H9 (cell line): ENCODE measurements at regions not wholly inside any gene's neighbourhood (a gene's known extent, or its start where the extent isn't known, plus 50 kb on each side); places are given as distances from the start of the nearest gene placed in this dataset.

Experiments
- DNase-seq: peaks from one replicate; pipeline ENCODE4 v3.0.0-alpha.2; 2017
- H2AFZ ChIP-seq: one replicate; pipeline ENCODE4 v1.6.1; 2013; ENCODE audit warnings: mild to moderate bottlenecking, low read length, control low read depth, moderate library complexity
- H2AK5ac ChIP-seq: 2 replicates; pipeline ENCODE4 v1.6.1; 2013; ENCODE audit warnings: low read length, control low read depth, mixed read lengths; ENCODE audit not compliant: insufficient read length
- H2BK120ac ChIP-seq: one replicate; pipeline ENCODE4 v1.6.1; 2013; ENCODE audit warnings: low read depth, mild to moderate bottlenecking, low read length, control low read depth, inconsistent platforms; ENCODE audit not compliant: poor library complexity, severe bottlenecking
- H2BK12ac ChIP-seq: 2 replicates; pipeline ENCODE4 v1.6.1; 2013; ENCODE audit warnings: low read length, control low read depth, mixed read lengths, low read depth; ENCODE audit not compliant: insufficient read length
- H2BK15ac ChIP-seq: 2 replicates; pipeline ENCODE4 v1.6.1; 2013; ENCODE audit warnings: low read depth, low read length, control low read depth
- H2BK20ac ChIP-seq: one replicate; pipeline ENCODE4 v1.6.1; 2013; ENCODE audit warnings: low read depth, mild to moderate bottlenecking, low read length, control low read depth, inconsistent platforms; ENCODE audit not compliant: poor library complexity, severe bottlenecking
- H2BK5ac ChIP-seq: 2 replicates; pipeline ENCODE4 v1.6.1; 2013; ENCODE audit warnings: low read length, control low read depth, mixed read lengths; ENCODE audit not compliant: insufficient read length
- H3K14ac ChIP-seq: 2 replicates; pipeline ENCODE4 v1.6.1; 2013; ENCODE audit warnings: low read length, control low read depth; ENCODE audit not compliant: insufficient read depth
- H3K18ac ChIP-seq: 2 replicates; pipeline ENCODE4 v1.6.1; 2013; ENCODE audit warnings: low read depth, mild to moderate bottlenecking, mixed read lengths, low read length, control low read depth; ENCODE audit not compliant: insufficient read length
- H3K23ac ChIP-seq: 2 replicates; pipeline ENCODE4 v1.6.1; 2013; ENCODE audit warnings: low read length, control low read depth, mixed read lengths, low read depth; ENCODE audit not compliant: insufficient read length
- H3K23me2 ChIP-seq: 2 replicates; pipeline ENCODE4 v1.6.1; 2013; ENCODE audit warnings: low read depth, mild to moderate bottlenecking, mixed read lengths, low read length, control low read depth; ENCODE audit not compliant: insufficient read length, poor library complexity, severe bottlenecking
- H3K27ac ChIP-seq: 2 replicates; pipeline ENCODE4 v1.5.1; 2013; ENCODE audit warnings: low read length, control low read depth, mixed read lengths, low read depth; ENCODE audit not compliant: insufficient read length
- H3K27me3 ChIP-seq: 2 replicates; pipeline ENCODE4 v1.6.1; 2013; ENCODE audit warnings: low read length, control low read depth, inconsistent platforms; ENCODE audit not compliant: insufficient read depth
- H3K4ac ChIP-seq: 2 replicates; pipeline ENCODE4 v1.6.1; 2013; ENCODE audit warnings: low read depth, mild to moderate bottlenecking, control low read depth, inconsistent platforms, low read length, moderate library complexity
- H3K4me1 ChIP-seq: 2 replicates; pipeline ENCODE4 v1.6.1; 2013; ENCODE audit warnings: low read length, control low read depth, inconsistent platforms; ENCODE audit not compliant: insufficient read depth
- H3K4me2 ChIP-seq: 2 replicates; pipeline ENCODE4 v1.6.1; 2013; ENCODE audit warnings: low read length, control low read depth, mixed read lengths; ENCODE audit not compliant: insufficient read length, insufficient read depth
- H3K56ac ChIP-seq: 2 replicates; pipeline ENCODE4 v1.6.1; 2013; ENCODE audit warnings: low read depth, mild to moderate bottlenecking, mixed read lengths, low read length, control low read depth; ENCODE audit not compliant: insufficient read length
- H3K79me1 ChIP-seq: 2 replicates; pipeline ENCODE4 v1.6.1; 2013; ENCODE audit warnings: low read depth, mild to moderate bottlenecking, moderate library complexity, low read length, control low read depth, inconsistent platforms; ENCODE audit not compliant: insufficient read depth, poor library complexity, severe bottlenecking
- H3K79me2 ChIP-seq: 2 replicates; pipeline ENCODE4 v1.6.1; 2013; ENCODE audit warnings: low read length, control low read depth, inconsistent platforms; ENCODE audit not compliant: insufficient read depth
- H3K9ac ChIP-seq: 2 replicates; pipeline ENCODE4 v1.6.1; 2013; ENCODE audit warnings: low read length, control low read depth, mixed read lengths; ENCODE audit not compliant: insufficient read length; ENCODE audit errors: extremely low read depth
- H3K9me3 ChIP-seq: one replicate; pipeline ENCODE4 v1.6.1; 2013; ENCODE audit warnings: low read depth, low read length, inconsistent platforms; ENCODE audit not compliant: control insufficient read depth
- H3T11ph ChIP-seq: one replicate; pipeline ENCODE4 v1.6.1; 2013; ENCODE audit warnings: mild to moderate bottlenecking, low read length, control low read depth, inconsistent platforms
- H4K20me1 ChIP-seq: one replicate; pipeline ENCODE4 v1.6.1; 2013; ENCODE audit not compliant: control insufficient read depth, insufficient read length, insufficient read depth
- H4K5ac ChIP-seq: 2 replicates; pipeline ENCODE4 v1.6.1; 2013; ENCODE audit warnings: low read depth, mild to moderate bottlenecking, mixed read lengths, low read length, control low read depth; ENCODE audit not compliant: insufficient read length
- H4K8ac ChIP-seq: replicated peaks from 2 replicates; pipeline ENCODE4 v1.6.1; 2013; ENCODE audit warnings: low read length, control low read depth, mixed read lengths, low read depth; ENCODE audit not compliant: insufficient read length
- H4K91ac ChIP-seq: 2 replicates; pipeline ENCODE4 v1.6.1; 2013; ENCODE audit warnings: low read depth, mild to moderate bottlenecking, moderate library complexity, mixed read lengths, low read length, control low read depth; ENCODE audit not compliant: insufficient read length
- H3K27ac Mint-ChIP-seq, 3 experiments: 2 replicates in 2 of 3; 3 replicates in 1 of 3; pipeline ENCODE4 v1.8.0; 2020 to 2021; ENCODE audit warnings: mixed read lengths in 3 of 3, mild to moderate bottlenecking in 1 of 3, moderate library complexity in 1 of 3
- H3K27me3 Mint-ChIP-seq: 2 replicates; pipeline ENCODE4 v1.8.0; 2021; ENCODE audit warnings: low read depth, mild to moderate bottlenecking, moderate library complexity, mixed read lengths
- H3K36me3 Mint-ChIP-seq, 3 experiments: 2 replicates in 2 of 3; 3 replicates in 1 of 3; pipeline ENCODE4 v1.8.0; 2020 to 2021; ENCODE audit warnings: low read depth in 3 of 3, mixed read lengths in 3 of 3; ENCODE audit not compliant: insufficient read depth in 1 of 3
- H3K4me1 Mint-ChIP-seq, 2 experiments: 2 replicates each; pipeline ENCODE4 v1.8.0; 2020; ENCODE audit warnings: mixed read lengths in 2 of 2
- H3K4me3 Mint-ChIP-seq, 2 experiments: 2 replicates in 1 of 2; 3 replicates in 1 of 2; pipeline ENCODE4 v1.8.0; 2020 to 2021; ENCODE audit warnings: mild to moderate bottlenecking in 2 of 2, mixed read lengths in 2 of 2, moderate library complexity in 1 of 2
- H3K9me3 Mint-ChIP-seq, 2 experiments: 2 replicates in 1 of 2; 3 replicates in 1 of 2; pipeline ENCODE4 v1.8.0; 2020; ENCODE audit warnings: mild to moderate bottlenecking in 2 of 2, mixed read lengths in 2 of 2, moderate library complexity in 1 of 2
- CTCF ChIP-seq: fragments of 200-600 bp; sonication (generic); conservative IDR thresholded peaks from 3 replicates; pipeline ENCODE4 v1.8.0; 2021; ENCODE audit warnings: antibody characterized with exemption, mild to moderate bottlenecking
- WGBS: extraction: QIAGEN DNeasy Blood & Tissue Kit; methylation state at CpG from one replicate; pipeline ENCODE4 v1.1.7; 2013; ENCODE audit warnings: missing lambda C conversion rate, low lambda C conversion rate, mixed read lengths; ENCODE audit not compliant: insufficient read length; ENCODE audit errors: extremely low coverage; 5-methylcytosine and 5-hydroxymethylcytosine counted together

- no peaks in the 10 kb centered on the region for H3K27me3 ChIP-seq
Observed at GRCh38 chr4:1554246-1554875, 129.8 kb downstream of the FAM53A start.

More at GRCh38 chr4:1554246-1554875, 129.8 kb downstream of the FAM53A start:
- no peak for TF ChIP-seq CTCF
- Histone ChIP-seq H3K79me1 (no peaks in the 10 kb centered on the region), H3K9ac (no peak overlapping the region), H3K23me2 (no peaks in the 10 kb centered on the region), H2BK15ac (no peak overlapping the region), H3K56ac (no peak overlapping the region), H2BK5ac (no peak overlapping the region), H3T11ph (no peak overlapping the region), H2BK20ac (no peak overlapping the region), H3K23ac (no peak overlapping the region), H3K4ac (no peak overlapping the region), H3K4me1 (no peaks in the 10 kb centered on the region; the same call in 1 of the 2 replicates), H4K20me1 (no peaks in the 10 kb centered on the region), H3K4me2 (no peak overlapping the region), H3K27ac (no peak overlapping the region), H3K79me2 (no peaks in the 10 kb centered on the region), H3K14ac (peak overlapping the region; percentile 27; the same call in 1 of the 2 replicates), H2AFZ (no peak overlapping the region), H2AK5ac (no peak overlapping the region), H4K8ac (no peak overlapping the region), H4K5ac (no peak overlapping the region), H3K9me3 (no peaks in the 10 kb centered on the region), H2BK120ac (no peak overlapping the region), H2BK12ac (no peak overlapping the region), H3K18ac (no peak overlapping the region), H4K91ac (no peak overlapping the region)
- Mint-ChIP-seq H3K9me3 (no peaks in the 10 kb centered on the region; a peak in 1 of 5 replicates), H3K36me3 (no peaks in the 10 kb centered on the region; a peak in 1 of 7 replicates), H3K27me3 (peaks cover 6% of the 10 kb centered on the region), H3K4me1 (peaks cover 0 to 6% of the 10 kb centered on the region in 2 experiments; a peak in 2 of 4 replicates), H3K4me3 (no peak overlapping the region), H3K27ac (no peak overlapping the region)
- no peak for DNase-seq
- WGBS = no CpG with 5 or more reads among the region's 26 CpGs
